A673 (cell line): ENCODE measurements at regions not wholly inside any gene's neighbourhood (a gene's known extent, or its start where the extent isn't known, plus 50 kb on each side); places are given as distances from the start of the nearest gene placed in this dataset.

Experiments
- BruUV-seq: library from RNA; stranded (reverse); fragments of 400-500 nt; replicated peaks from 2 replicates; lab custom pipeline; 2021; lab: Mats Ljungman, UMichigan
- CTCF ChIA-PET: fragments of 300-600 bp; sonication (Branson Sonifier 250); formaldehyde crosslinking; loops from one replicate; lab custom pipeline; 2022; ENCODE audit warnings: antibody characterized with exemption; lab: Charles Lee
- POLR2A ChIA-PET: fragments of 300-600 bp; sonication (Branson Sonifier 250); formaldehyde crosslinking; loops from one replicate; lab custom pipeline; 2022; ENCODE audit warnings: antibody characterized with exemption; ENCODE audit not compliant: low non-redundant PET; lab: Charles Lee
- DNase-seq: peaks from one replicate; pipeline ENCODE4 v3.0.0-alpha.2; 2015; ENCODE audit warnings: low spot score
- H3K27ac ChIP-seq: fragments of 200-600 bp; sonication (generic); 2 replicates; pipeline ENCODE4 v1.5.1; 2016; ENCODE audit warnings: mixed run types, low read depth, mild to moderate bottlenecking, mixed read lengths, antibody characterized with exemption, low read length; ENCODE audit not compliant: poor library complexity, severe bottlenecking
- H3K27me3 ChIP-seq: fragments of 200-600 bp; sonication (generic); replicated peaks from 2 replicates; pipeline ENCODE4 v1.6.1; 2017; ENCODE audit warnings: mixed run types, low read depth, mild to moderate bottlenecking, mixed read lengths, antibody characterized with exemption, low read length; ENCODE audit not compliant: insufficient read depth, poor library complexity
- H3K36me3 ChIP-seq: fragments of 200-600 bp; sonication (generic); 2 replicates; pipeline ENCODE4 v1.6.1; 2016; ENCODE audit warnings: mixed run types, mild to moderate bottlenecking, mixed read lengths, antibody characterized with exemption, low read length; ENCODE audit not compliant: insufficient read depth, poor library complexity, severe bottlenecking
- H3K4me1 ChIP-seq: fragments of 200-600 bp; sonication (generic); 2 replicates; pipeline ENCODE4 v1.6.1; 2017; ENCODE audit warnings: mixed run types, mild to moderate bottlenecking, mixed read lengths, antibody characterized with exemption, low read length; ENCODE audit not compliant: insufficient read depth, poor library complexity, severe bottlenecking
- H3K4me3 ChIP-seq: fragments of 200-600 bp; sonication (generic); 2 replicates; pipeline ENCODE4 v1.5.1; 2016; ENCODE audit warnings: low read depth, mixed run types, mild to moderate bottlenecking, mixed read lengths, low read length; ENCODE audit not compliant: poor library complexity, severe bottlenecking
- H3K9me3 ChIP-seq: fragments of 200-600 bp; sonication (generic); 2 replicates; pipeline ENCODE4 v1.6.1; 2016; ENCODE audit warnings: mixed run types, low read depth, mild to moderate bottlenecking, mixed read lengths, antibody characterized with exemption, low read length; ENCODE audit not compliant: poor library complexity, severe bottlenecking
- EZH2 ChIP-seq: fragments of 200-600 bp; sonication (generic); IDR thresholded peaks from 2 replicates; pipeline ENCODE4 v1.6.1; 2017; ENCODE audit warnings: borderline replicate concordance, low read depth, mild to moderate bottlenecking, mixed read lengths, antibody characterized with exemption, low read length; ENCODE audit not compliant: poor library complexity, severe bottlenecking
- intact Hi-C: fragments of 100-400 bp; cut with micrococcal nuclease; formaldehyde crosslinking; loops from one replicate; pipeline ENCODE4 v1.10.0; 2022; ENCODE audit not compliant: unreplicated experiment
- TF ChIP-seq, protein P1 (sequence below): fragments of 300-800, 200-600 bp; sonication (generic); conservative IDR thresholded peaks from 2 replicates; pipeline ENCODE4 v1.5.1; 2017; ENCODE audit warnings: low read depth, mild to moderate bottlenecking, antibody characterized with exemption, low read length, moderate library complexity, mixed read lengths

DNA sequence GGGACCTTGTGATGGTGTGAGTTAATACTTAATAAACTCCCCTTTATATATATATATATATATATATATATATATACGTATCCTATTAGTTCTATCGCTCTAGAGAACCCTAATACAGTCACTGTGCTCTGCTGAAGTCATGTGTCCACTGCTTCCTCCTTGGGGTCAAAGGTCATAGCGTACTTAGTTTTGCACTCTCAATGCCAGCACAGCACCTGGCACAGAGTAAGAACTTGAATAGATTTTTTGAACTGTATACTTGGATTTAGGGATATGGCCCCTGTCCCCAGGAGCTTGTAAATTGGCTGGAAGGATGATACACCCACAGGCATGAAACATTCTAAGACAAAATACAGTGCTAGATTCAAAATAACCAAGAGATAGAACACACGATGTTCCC is 58.9 kb upstream of the PLXNA4 start:
- BruUV-seq = no TSS peak
- no peaks in the 10 kb centered on the region for H3K4me1 ChIP-seq
- intact Hi-C loops = no loop called here
- TF ChIP-seq EZH2 = no peak
- TF ChIP-seq, protein P1, sequence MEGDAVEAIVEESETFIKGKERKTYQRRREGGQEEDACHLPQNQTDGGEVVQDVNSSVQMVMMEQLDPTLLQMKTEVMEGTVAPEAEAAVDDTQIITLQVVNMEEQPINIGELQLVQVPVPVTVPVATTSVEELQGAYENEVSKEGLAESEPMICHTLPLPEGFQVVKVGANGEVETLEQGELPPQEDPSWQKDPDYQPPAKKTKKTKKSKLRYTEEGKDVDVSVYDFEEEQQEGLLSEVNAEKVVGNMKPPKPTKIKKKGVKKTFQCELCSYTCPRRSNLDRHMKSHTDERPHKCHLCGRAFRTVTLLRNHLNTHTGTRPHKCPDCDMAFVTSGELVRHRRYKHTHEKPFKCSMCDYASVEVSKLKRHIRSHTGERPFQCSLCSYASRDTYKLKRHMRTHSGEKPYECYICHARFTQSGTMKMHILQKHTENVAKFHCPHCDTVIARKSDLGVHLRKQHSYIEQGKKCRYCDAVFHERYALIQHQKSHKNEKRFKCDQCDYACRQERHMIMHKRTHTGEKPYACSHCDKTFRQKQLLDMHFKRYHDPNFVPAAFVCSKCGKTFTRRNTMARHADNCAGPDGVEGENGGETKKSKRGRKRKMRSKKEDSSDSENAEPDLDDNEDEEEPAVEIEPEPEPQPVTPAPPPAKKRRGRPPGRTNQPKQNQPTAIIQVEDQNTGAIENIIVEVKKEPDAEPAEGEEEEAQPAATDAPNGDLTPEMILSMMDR = no peak
- H3K4me3 ChIP-seq = no peak overlapping the region
- no peak for DNase-seq
- H3K9me3 ChIP-seq = no peaks in the 10 kb centered on the region
- no peaks in the 10 kb centered on the region for H3K27me3 ChIP-seq
- H3K36me3 ChIP-seq = no peaks in the 10 kb centered on the region
- POLR2A ChIA-PET = no interaction called here
- CTCF ChIA-PET = no interaction called here
- H3K27ac ChIP-seq = no peak overlapping the region

DNA sequence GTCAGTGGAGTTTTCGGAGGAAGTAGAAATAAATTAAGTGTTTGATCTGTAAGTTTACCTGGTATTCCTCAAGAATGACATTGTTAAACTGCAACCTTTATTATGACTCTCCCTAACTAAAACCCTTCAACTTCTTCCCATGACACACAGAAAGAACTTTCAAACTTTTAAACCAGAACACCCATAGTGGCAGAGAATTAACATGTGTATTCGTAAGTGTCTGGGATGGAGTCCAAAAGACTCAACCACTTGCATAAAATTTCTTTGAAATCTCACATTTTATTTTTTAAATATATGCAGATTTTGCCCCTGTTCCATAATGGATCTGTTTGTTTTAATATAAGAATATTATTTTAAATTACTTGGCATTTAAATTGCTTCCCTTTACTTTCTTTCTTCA is 54.6 kb upstream of the PLXNA4 start:
- H3K27ac ChIP-seq = no peak overlapping the region
- TF ChIP-seq EZH2 = no peak
- TF ChIP-seq, protein P1 = no peak
- BruUV-seq = no TSS peak
- H3K36me3 ChIP-seq = no peaks in the 10 kb centered on the region
- CTCF ChIA-PET = no interaction called here
- POLR2A ChIA-PET = no interaction called here
- DNase-seq = no peak
- H3K27me3 ChIP-seq = no peaks in the 10 kb centered on the region
- no peaks in the 10 kb centered on the region for H3K4me1 ChIP-seq
- no peaks in the 10 kb centered on the region for H3K9me3 ChIP-seq
- intact Hi-C loops = no loop called here
- no peak overlapping the region for H3K4me3 ChIP-seq
